ENCODE measurements at regions not wholly inside any gene's neighbourhood (a gene's known extent, or its start where the extent isn't known, plus 50 kb on each side); places are given as distances from the start of the nearest gene placed in this dataset.

DNA sequence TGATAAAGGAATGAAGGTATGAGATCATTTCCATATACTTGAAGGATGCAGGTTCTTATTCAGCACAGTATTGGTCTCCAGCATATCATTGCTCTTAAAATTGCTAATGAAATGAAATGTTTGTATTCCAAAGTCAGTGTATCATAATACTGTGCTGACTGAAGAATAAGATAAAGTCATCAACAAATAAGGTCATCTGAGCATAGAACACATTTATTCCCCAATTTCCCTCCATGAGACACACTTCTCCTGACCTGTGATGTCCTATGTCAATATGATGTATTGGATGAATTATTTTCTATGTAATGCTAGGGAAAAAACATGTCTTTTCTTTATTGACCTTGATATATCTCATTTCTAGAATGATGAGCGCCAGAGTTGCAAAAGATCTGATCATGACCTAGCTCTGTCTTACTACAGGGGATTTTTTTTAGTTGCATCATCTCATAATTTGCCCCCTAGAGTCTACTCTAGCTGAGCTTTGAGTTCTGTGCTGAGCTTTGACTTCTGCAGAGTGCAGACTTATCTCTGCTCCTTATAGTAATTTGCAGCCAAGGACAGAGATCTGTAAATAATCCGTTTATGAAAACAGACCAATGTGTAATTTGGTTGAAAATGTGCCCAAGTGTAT, 859.8 kb downstream of the TRIB2 start:
- Histone ChIP-seq H3K9me3 (no peaks in the 10 kb centered on the region), H3K4me3 (no peak overlapping the region), H3K27me3 (no peaks in the 10 kb centered on the region), H3K4me1 (peaks cover 0 to 7% (median 0%) of the 10 kb centered on the region in 3 donors), H3K36me3 (no peaks in the 10 kb centered on the region), H3K27ac (no peak overlapping the region)
- ATAC-seq, result no peak
- no peak for FAIRE-seq
- 55 to 57% methylated on average over 2 of the region's 2 CpGs for WGBS, 2 donors
- no peak for DNase-seq
- TF ChIP-seq, protein P1, sequence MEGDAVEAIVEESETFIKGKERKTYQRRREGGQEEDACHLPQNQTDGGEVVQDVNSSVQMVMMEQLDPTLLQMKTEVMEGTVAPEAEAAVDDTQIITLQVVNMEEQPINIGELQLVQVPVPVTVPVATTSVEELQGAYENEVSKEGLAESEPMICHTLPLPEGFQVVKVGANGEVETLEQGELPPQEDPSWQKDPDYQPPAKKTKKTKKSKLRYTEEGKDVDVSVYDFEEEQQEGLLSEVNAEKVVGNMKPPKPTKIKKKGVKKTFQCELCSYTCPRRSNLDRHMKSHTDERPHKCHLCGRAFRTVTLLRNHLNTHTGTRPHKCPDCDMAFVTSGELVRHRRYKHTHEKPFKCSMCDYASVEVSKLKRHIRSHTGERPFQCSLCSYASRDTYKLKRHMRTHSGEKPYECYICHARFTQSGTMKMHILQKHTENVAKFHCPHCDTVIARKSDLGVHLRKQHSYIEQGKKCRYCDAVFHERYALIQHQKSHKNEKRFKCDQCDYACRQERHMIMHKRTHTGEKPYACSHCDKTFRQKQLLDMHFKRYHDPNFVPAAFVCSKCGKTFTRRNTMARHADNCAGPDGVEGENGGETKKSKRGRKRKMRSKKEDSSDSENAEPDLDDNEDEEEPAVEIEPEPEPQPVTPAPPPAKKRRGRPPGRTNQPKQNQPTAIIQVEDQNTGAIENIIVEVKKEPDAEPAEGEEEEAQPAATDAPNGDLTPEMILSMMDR (IDR thresholded peaks at IDR 0.05), result no peak
- intact Hi-C loops (cut with DNase I), result no loop called here

GRCh38 chr2:13578547-13578946, 861.8 kb downstream of the TRIB2 start:
- Histone ChIP-seq H3K27ac (no peak overlapping the region), H3K27me3 (no peaks in the 10 kb centered on the region), H3K4me1 (peaks cover 0 to 7% (median 0%) of the 10 kb centered on the region in 3 donors), H3K4me3 (no peak overlapping the region), H3K9me3 (no peaks in the 10 kb centered on the region), H3K36me3 (no peaks in the 10 kb centered on the region)
- TF ChIP-seq, protein P1 (IDR thresholded peaks at IDR 0.05), result no peak
- 24 to 26% methylated on average over 1 of the region's 1 CpG for WGBS, 2 donors
- DNase-seq (no peak), ATAC-seq (no peak), FAIRE-seq (no peak)
- intact Hi-C loops (cut with DNase I), result no loop called here

- no peak for DNase-seq
Measured at GRCh38 chr2:13581471-13581870, 864.7 kb downstream of the TRIB2 start.

DNA sequence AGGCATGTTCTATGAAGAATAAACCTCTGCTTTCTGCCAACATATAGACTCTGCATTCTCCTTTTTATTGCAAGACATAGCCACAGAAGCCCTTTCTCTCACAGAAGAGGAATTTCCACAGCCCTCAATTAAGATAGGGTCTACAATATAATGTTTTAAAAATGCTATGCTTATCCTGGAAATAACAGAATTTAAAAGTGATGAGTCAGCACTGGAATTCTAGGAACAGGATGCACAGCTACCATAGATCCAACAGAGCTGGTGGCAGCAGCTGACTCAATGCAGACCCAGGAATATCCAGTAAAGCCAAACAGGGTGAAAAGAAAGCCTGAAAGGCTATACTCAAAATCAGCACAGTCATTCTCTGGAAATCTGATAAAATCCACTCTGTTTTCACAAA, 866.9 kb downstream of the TRIB2 start:
- no peaks in the 10 kb centered on the region for H3K27me3 ChIP-seq
- FAIRE-seq (no peak), ATAC-seq (no peak), DNase-seq (no peak)
- H3K36me3 ChIP-seq, result no peaks in the 10 kb centered on the region
- no peak overlapping the region for H3K27ac ChIP-seq
- H3K9me3 ChIP-seq, result no peaks in the 10 kb centered on the region
- H3K4me3 ChIP-seq, result no peak overlapping the region
- intact Hi-C loops (cut with DNase I), result no loop called here
- TF ChIP-seq, protein P1 (IDR thresholded peaks at IDR 0.05), result no peak
- no peaks in the 10 kb centered on the region for H3K4me1 ChIP-seq

More at GRCh38 chr2:13581471-13581870, 864.7 kb downstream of the TRIB2 start:
- 78 to 83% methylated on average over 10 of the region's 10 CpGs for WGBS, 2 donors
- intact Hi-C loops (cut with DNase I), result no loop called here
- H3K4me1 ChIP-seq, result peaks cover 0 to 7% (median 0%) of the 10 kb centered on the region in 3 donors
- H3K36me3 ChIP-seq, result no peaks in the 10 kb centered on the region
- H3K4me3 ChIP-seq, result no peak overlapping the region
- ATAC-seq (no peak), FAIRE-seq (no peak)
- no peaks in the 10 kb centered on the region for H3K27me3 ChIP-seq
- TF ChIP-seq, protein P1 (IDR thresholded peaks at IDR 0.05), result no peak
- H3K27ac ChIP-seq, result no peak overlapping the region
- H3K9me3 ChIP-seq, result no peaks in the 10 kb centered on the region

- TF ChIP-seq, protein P1 (IDR thresholded peaks at IDR 0.05), result no peak
- no peaks in the 10 kb centered on the region for H3K36me3 ChIP-seq
- H3K4me3 ChIP-seq, result no peak overlapping the region
- DNase-seq (no peak), FAIRE-seq (no peak), ATAC-seq (no peak)
- H3K27ac ChIP-seq, result no peak overlapping the region
- intact Hi-C loops (cut with DNase I), result no loop called here
- WGBS, 2 donors, result 66 to 73% methylated on average over 2 of the region's 2 CpGs
- no peaks in the 10 kb centered on the region for H3K27me3 ChIP-seq
- no peaks in the 10 kb centered on the region for H3K4me1 ChIP-seq
- no peaks in the 10 kb centered on the region for H3K9me3 ChIP-seq
Measured at GRCh38 chr2:13584020-13584419, 867.3 kb downstream of the TRIB2 start.

Data from pancreas (tissue), 10 donors.